Activated T-cell treated with anti-CD3 and anti-CD28 coated beads, Interleukin-2, amount 50 U/mL, for 24 hours (primary cell): ENCODE measurements at regions not wholly inside any gene's neighbourhood (a gene's known extent, or its start where the extent isn't known, plus 50 kb on each side); places are given as distances from the start of the nearest gene placed in this dataset.

Experiments used
- DNase-seq: peaks from one replicate; pipeline ENCODE4 v3.0.0-alpha.2; 2020
- H3K27ac Mint-ChIP-seq: 2 replicates; pipeline ENCODE4 v1.8.0; 2020; ENCODE audit warnings: mild to moderate bottlenecking, mixed read lengths
- H3K27me3 Mint-ChIP-seq: 2 replicates; pipeline ENCODE4 v1.8.0; 2020; ENCODE audit warnings: mixed read lengths
- H3K36me3 Mint-ChIP-seq: 2 replicates; pipeline ENCODE4 v1.8.0; 2020; ENCODE audit warnings: low read depth, mixed read lengths
- H3K4me1 Mint-ChIP-seq: 2 replicates; pipeline ENCODE4 v1.8.0; 2020; ENCODE audit warnings: low read depth, mixed read lengths
- H3K4me3 Mint-ChIP-seq: 2 replicates; pipeline ENCODE4 v1.8.0; 2020; ENCODE audit warnings: mild to moderate bottlenecking, moderate library complexity, mixed read lengths
- H3K9me3 Mint-ChIP-seq: 2 replicates; pipeline ENCODE4 v1.8.0; 2020; ENCODE audit warnings: mixed read lengths

DNA sequence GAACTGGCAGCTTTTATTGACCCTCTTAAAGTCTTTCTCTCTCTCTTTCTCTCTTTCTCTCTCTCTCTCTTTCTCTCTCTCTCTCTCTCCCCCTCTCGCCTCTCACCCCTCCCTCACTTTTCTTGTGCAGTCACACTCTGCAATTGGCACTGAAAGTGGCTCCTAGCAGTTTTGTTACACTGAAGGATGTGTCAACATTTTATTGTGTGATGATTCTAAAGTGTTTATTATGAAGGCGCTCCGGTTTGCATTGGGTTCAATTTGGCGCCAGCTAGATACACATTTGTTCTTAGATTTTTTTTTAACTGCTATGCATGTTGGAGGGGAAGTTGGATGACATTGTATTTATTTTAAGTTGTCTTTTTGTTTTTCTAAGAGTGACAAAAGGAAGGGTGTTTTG, 64.0 kb upstream of the CHRM3 start:
- Mint-ChIP-seq H3K4me1 (no peaks in the 10 kb centered on the region), H3K4me3 (no peak overlapping the region), H3K36me3 (no peaks in the 10 kb centered on the region), H3K27ac (no peak overlapping the region), H3K27me3 (peaks cover 10% of the 10 kb centered on the region), H3K9me3 (no peaks in the 10 kb centered on the region)
- no peak for DNase-seq

DNA sequence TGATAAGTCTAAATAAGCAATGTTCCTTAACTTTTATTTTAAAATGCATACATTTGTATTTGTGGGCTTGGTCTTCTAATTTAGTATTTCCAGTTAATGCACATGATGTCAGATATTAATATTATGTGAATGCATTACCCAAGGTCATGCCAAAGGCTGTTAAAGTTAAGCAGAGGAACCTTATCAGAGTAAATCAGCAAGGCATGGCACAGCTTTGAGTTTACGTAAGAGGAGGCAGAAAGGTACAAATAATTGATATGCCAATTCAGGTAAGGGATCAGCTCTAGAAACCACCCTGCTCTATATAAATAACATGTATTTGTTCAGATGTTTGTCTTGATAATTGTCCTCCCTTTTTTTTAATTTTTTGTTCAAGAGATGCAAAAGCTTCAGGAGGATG, 64.5 kb upstream of the CHRM3 start:
- peaks cover 10% of the 10 kb centered on the region for H3K27me3 Mint-ChIP-seq
- H3K36me3 Mint-ChIP-seq: no peaks in the 10 kb centered on the region
- H3K4me3 Mint-ChIP-seq: no peak overlapping the region
- no peak for DNase-seq
- H3K4me1 Mint-ChIP-seq: no peaks in the 10 kb centered on the region
- H3K9me3 Mint-ChIP-seq: no peaks in the 10 kb centered on the region
- no peak overlapping the region for H3K27ac Mint-ChIP-seq

DNA sequence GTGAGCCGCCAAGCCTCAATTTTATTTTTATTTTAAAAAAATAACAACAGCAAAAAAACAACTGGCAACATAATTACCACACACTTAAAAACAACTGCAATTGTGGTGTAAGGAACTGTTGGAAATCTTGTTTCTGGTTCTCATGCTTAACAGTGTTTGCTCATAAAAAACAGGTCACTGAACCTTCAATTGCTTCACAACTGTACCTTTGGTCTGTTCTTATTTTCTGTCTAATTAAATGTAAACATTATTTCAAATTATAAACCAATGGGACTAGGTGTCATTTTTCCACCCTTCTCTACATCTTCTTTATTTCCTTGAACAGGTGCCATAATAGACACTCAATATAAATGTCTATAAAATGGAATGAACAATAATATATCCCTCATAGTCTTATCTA, 68.4 kb upstream of the CHRM3 start:
- H3K27ac Mint-ChIP-seq: no peak overlapping the region
- H3K4me3 Mint-ChIP-seq: no peak overlapping the region
- DNase-seq: no peak
- H3K4me1 Mint-ChIP-seq: no peaks in the 10 kb centered on the region
- H3K27me3 Mint-ChIP-seq: peaks cover 7% of the 10 kb centered on the region
- H3K36me3 Mint-ChIP-seq: no peaks in the 10 kb centered on the region
- no peaks in the 10 kb centered on the region for H3K9me3 Mint-ChIP-seq

- H3K36me3 Mint-ChIP-seq: no peaks in the 10 kb centered on the region
- peaks cover 2% of the 10 kb centered on the region for H3K27me3 Mint-ChIP-seq
- no peak overlapping the region for H3K27ac Mint-ChIP-seq
- no peaks in the 10 kb centered on the region for H3K9me3 Mint-ChIP-seq
- no peak overlapping the region for H3K4me3 Mint-ChIP-seq
- no peaks in the 10 kb centered on the region for H3K4me1 Mint-ChIP-seq
- no peak for DNase-seq
Observed at GRCh38 chr1:239315631-239316217, 70.6 kb upstream of the CHRM3 start.

GRCh38 chr1:239311331-239311730, 75.0 kb upstream of the CHRM3 start:
- H3K27me3 Mint-ChIP-seq: no peaks in the 10 kb centered on the region
- no peak for DNase-seq
- H3K4me3 Mint-ChIP-seq: no peak overlapping the region
- no peak overlapping the region for H3K27ac Mint-ChIP-seq
- H3K9me3 Mint-ChIP-seq: no peaks in the 10 kb centered on the region
- no peaks in the 10 kb centered on the region for H3K4me1 Mint-ChIP-seq
- no peaks in the 10 kb centered on the region for H3K36me3 Mint-ChIP-seq

DNA sequence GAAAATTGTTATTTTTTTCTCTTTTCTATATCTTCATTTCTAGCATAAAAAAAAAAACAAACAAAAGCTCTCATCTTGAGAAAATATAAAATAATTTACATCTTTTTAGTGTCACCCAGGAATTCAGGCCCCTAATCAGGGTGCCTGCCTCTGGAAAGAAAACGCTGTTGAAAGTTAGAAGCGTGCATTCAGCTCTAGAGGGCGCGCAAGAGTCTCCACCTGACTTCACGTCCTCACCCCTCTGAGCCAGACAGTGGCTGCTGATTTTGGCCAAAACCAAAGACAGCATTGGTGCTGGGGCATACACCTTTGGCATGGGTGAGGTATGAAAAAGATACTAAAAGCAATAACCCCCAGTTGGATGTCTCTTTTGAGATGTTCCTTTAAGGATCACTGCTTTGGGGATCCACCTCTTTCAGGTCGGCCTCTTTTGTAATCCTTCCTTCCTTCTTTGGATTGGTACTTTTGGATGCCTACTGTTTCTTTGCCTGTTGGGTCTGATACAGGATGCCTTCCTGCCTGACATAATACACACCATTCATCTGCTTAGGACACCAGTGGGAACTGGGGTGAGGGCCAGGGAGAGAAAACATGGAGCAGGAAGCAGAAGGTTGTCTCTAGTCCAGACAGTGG, 77.6 kb upstream of the CHRM3 start:
- no peaks in the 10 kb centered on the region for H3K9me3 Mint-ChIP-seq
- H3K27ac Mint-ChIP-seq: no peak overlapping the region
- H3K4me3 Mint-ChIP-seq: no peak overlapping the region
- H3K4me1 Mint-ChIP-seq: no peaks in the 10 kb centered on the region
- no peaks in the 10 kb centered on the region for H3K27me3 Mint-ChIP-seq
- peak; percentile 34 for DNase-seq
- no peaks in the 10 kb centered on the region for H3K36me3 Mint-ChIP-seq

DNA sequence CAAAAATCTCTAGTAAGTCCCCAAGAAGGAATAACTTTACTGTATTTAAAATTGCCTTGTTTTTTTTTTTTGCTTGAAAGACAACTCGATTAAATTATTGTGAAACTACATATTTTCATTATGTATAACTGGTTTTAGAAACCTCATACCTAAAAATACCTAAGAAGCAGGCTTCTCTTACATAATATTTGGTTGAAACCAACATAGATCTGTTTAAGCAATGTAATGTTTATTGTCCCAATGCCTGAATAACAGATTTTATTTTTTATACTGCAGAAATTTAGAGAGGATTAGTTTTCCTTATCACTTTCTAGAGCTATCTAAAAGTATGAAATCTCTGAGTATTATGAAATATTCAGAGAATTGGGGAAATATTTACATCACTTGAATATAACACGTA, 78.5 kb upstream of the CHRM3 start:
- H3K27ac Mint-ChIP-seq: no peak overlapping the region
- H3K4me3 Mint-ChIP-seq: no peak overlapping the region

DNA sequence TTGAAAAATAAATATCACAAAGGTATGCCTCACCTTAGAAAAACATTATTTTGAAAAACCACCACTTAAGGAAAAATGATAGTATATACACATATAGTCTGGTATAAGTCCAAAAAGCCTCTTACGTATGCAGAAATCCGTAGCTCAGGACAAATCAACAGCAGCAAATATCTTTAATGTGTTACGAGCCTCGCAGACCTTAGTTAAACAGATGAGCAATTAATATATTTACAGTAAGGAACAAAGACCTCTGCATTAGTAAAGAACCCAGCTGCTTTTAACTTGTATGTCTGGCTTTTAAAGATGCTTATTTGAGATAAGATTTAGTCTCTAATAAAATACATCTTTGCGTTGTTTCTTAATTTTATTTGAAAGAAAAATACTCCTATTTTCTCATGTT, 79.9 kb upstream of the CHRM3 start:
- no peaks in the 10 kb centered on the region for H3K4me1 Mint-ChIP-seq
- no peaks in the 10 kb centered on the region for H3K9me3 Mint-ChIP-seq
- peaks cover 7% of the 10 kb centered on the region for H3K27me3 Mint-ChIP-seq
- no peak overlapping the region for H3K27ac Mint-ChIP-seq
- no peak for DNase-seq
- H3K4me3 Mint-ChIP-seq: no peak overlapping the region
- H3K36me3 Mint-ChIP-seq: no peaks in the 10 kb centered on the region

More for the DNA sequence above, 78.5 kb upstream of the CHRM3 start:
- Mint-ChIP-seq H3K36me3 (no peaks in the 10 kb centered on the region), H3K9me3 (no peaks in the 10 kb centered on the region), H3K4me1 (no peaks in the 10 kb centered on the region), H3K27me3 (no peaks in the 10 kb centered on the region)
- no peak for DNase-seq

- no peaks in the 10 kb centered on the region for H3K36me3 Mint-ChIP-seq
- DNase-seq: no peak
- H3K27ac Mint-ChIP-seq: no peak overlapping the region
- no peaks in the 10 kb centered on the region for H3K4me1 Mint-ChIP-seq
- H3K9me3 Mint-ChIP-seq: no peaks in the 10 kb centered on the region
- peaks cover 14% of the 10 kb centered on the region for H3K27me3 Mint-ChIP-seq
- no peak overlapping the region for H3K4me3 Mint-ChIP-seq
Observed at GRCh38 chr1:239303289-239303688, 83.1 kb upstream of the CHRM3 start.

DNA sequence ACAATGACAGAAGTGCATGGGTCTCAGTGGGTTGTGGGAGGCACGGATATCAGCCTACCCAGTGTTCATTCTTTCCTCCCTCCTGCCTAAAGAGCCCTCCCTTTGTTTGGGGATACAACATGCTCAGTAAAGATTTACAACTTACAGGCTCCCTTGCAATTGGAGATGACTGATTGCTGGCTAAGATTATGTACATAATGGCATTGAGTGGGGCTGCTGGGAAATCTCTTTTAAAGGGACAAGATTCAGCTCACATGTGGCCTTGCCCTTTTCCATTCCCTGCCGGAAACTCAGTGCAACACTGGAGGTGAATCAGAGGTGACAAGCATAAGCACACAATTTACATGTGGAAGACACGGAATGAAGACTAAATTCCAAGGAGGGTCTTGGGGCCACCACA, 83.7 kb upstream of the CHRM3 start:
- no peak overlapping the region for H3K4me3 Mint-ChIP-seq
- no peak for DNase-seq
- no peaks in the 10 kb centered on the region for H3K9me3 Mint-ChIP-seq
- H3K4me1 Mint-ChIP-seq: no peaks in the 10 kb centered on the region
- no peaks in the 10 kb centered on the region for H3K36me3 Mint-ChIP-seq
- H3K27me3 Mint-ChIP-seq: peaks cover 14% of the 10 kb centered on the region
- no peak overlapping the region for H3K27ac Mint-ChIP-seq

DNA sequence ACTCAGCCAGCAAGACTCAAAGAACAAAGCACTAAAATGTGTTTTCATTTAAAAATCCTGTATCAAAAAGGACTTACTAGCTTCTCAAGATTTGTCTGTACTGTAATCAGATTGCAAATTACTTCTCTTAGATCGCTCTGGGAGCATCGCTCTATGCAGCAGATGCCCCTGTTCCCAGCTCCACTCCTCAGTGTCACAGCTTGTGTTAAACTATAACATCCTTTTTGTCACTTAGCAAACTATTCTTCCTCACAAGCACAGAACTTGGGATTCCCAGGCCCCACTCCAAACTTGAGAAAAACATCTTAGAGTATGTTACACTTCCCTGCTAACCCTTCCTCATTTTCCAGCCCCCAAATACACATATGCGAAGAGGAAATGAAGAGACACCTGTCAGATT, 85.1 kb upstream of the CHRM3 start:
- Mint-ChIP-seq H3K9me3 (no peaks in the 10 kb centered on the region), H3K27ac (no peak overlapping the region)

DNA sequence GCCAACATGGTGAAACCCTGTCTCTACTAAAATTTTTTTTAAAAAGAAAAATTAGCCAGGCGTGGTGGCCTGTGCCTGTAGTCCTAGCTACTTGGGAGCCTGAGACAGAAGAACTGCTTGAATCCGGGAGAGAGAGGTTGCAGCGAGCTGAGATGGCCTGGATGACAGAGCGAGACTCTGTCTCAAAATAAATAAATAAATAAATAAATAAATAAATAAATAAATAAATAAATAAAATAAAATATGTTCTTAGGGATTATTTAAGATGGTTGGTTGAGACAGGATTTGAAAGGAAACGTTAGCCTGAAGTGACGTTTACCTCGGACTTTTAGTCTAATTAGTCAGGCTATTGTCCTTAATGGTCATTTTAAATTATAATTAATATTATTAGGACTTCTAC, 88.5 kb upstream of the CHRM3 start:
- Mint-ChIP-seq H3K36me3 (no peaks in the 10 kb centered on the region), H3K27ac (no peak overlapping the region), H3K9me3 (no peaks in the 10 kb centered on the region), H3K27me3 (peaks cover 14% of the 10 kb centered on the region), H3K4me1 (no peaks in the 10 kb centered on the region), H3K4me3 (no peak overlapping the region)
- DNase-seq: no peak

More for the DNA sequence above, 85.1 kb upstream of the CHRM3 start:
- no peaks in the 10 kb centered on the region for H3K36me3 Mint-ChIP-seq
- H3K4me3 Mint-ChIP-seq: no peak overlapping the region
- peaks cover 14% of the 10 kb centered on the region for H3K27me3 Mint-ChIP-seq
- no peaks in the 10 kb centered on the region for H3K4me1 Mint-ChIP-seq
- DNase-seq: no peak

- no peaks in the 10 kb centered on the region for H3K36me3 Mint-ChIP-seq
- H3K27me3 Mint-ChIP-seq: peaks cover 5% of the 10 kb centered on the region
- H3K4me1 Mint-ChIP-seq: no peaks in the 10 kb centered on the region
- no peak overlapping the region for H3K27ac Mint-ChIP-seq
- H3K4me3 Mint-ChIP-seq: no peak overlapping the region
- no peak for DNase-seq
- H3K9me3 Mint-ChIP-seq: no peaks in the 10 kb centered on the region
Observed at GRCh38 chr1:239293350-239294110, 92.8 kb upstream of the CHRM3 start.

- H3K27ac Mint-ChIP-seq: no peak overlapping the region
- no peaks in the 10 kb centered on the region for H3K9me3 Mint-ChIP-seq
- no peak overlapping the region for H3K4me3 Mint-ChIP-seq
- DNase-seq: no peak
- no peaks in the 10 kb centered on the region for H3K36me3 Mint-ChIP-seq
- H3K27me3 Mint-ChIP-seq: peaks cover 6% of the 10 kb centered on the region
- H3K4me1 Mint-ChIP-seq: no peaks in the 10 kb centered on the region
Observed at GRCh38 chr1:239288820-239289554, 97.4 kb upstream of the CHRM3 start.

- Mint-ChIP-seq H3K36me3 (no peaks in the 10 kb centered on the region), H3K4me3 (no peak overlapping the region), H3K9me3 (no peaks in the 10 kb centered on the region), H3K27me3 (peaks cover 6% of the 10 kb centered on the region), H3K27ac (no peak overlapping the region), H3K4me1 (no peaks in the 10 kb centered on the region)
- DNase-seq: no peak
Observed at GRCh38 chr1:239287296-239287695, 99.1 kb upstream of the CHRM3 start.
